Osteocyte (in vitro differentiated cells): ENCODE measurements at regions not wholly inside any gene's neighbourhood (a gene's known extent, or its start where the extent isn't known, plus 50 kb on each side); places are given as distances from the start of the nearest gene placed in this dataset.

ENCODE experiments used
- DNase-seq: peaks from one replicate; pipeline ENCODE4 v3.0.0; 2021; ENCODE audit warnings: mixed read lengths; ENCODE audit not compliant: unreplicated experiment; ENCODE audit errors: extremely low spot score
- H3K27ac Mint-ChIP-seq: one replicate; pipeline ENCODE4 v1.8.0; 2021; ENCODE audit warnings: mild to moderate bottlenecking, mixed read lengths; ENCODE audit not compliant: unreplicated experiment
- H3K27me3 Mint-ChIP-seq: one replicate; pipeline ENCODE4 v1.8.0; 2021; ENCODE audit warnings: mixed read lengths; ENCODE audit not compliant: unreplicated experiment
- H3K36me3 Mint-ChIP-seq: one replicate; pipeline ENCODE4 v1.8.0; 2021; ENCODE audit warnings: mixed read lengths; ENCODE audit not compliant: unreplicated experiment
- H3K4me1 Mint-ChIP-seq: one replicate; pipeline ENCODE4 v1.8.0; 2021; ENCODE audit warnings: mixed read lengths; ENCODE audit not compliant: unreplicated experiment
- H3K4me3 Mint-ChIP-seq: one replicate; pipeline ENCODE4 v1.8.0; 2021; ENCODE audit warnings: mild to moderate bottlenecking, moderate library complexity, mixed read lengths; ENCODE audit not compliant: unreplicated experiment
- H3K9me3 Mint-ChIP-seq: one replicate; pipeline ENCODE4 v1.8.0; 2021; ENCODE audit warnings: mixed read lengths; ENCODE audit not compliant: unreplicated experiment
- TF ChIP-seq, protein P1 (sequence below): fragments of 200-600 bp; sonication (generic); IDR thresholded peaks from 2 replicates; pipeline ENCODE4 v1.5.0; 2021; ENCODE audit warnings: antibody characterized with exemption, mild to moderate bottlenecking, moderate library complexity

DNA sequence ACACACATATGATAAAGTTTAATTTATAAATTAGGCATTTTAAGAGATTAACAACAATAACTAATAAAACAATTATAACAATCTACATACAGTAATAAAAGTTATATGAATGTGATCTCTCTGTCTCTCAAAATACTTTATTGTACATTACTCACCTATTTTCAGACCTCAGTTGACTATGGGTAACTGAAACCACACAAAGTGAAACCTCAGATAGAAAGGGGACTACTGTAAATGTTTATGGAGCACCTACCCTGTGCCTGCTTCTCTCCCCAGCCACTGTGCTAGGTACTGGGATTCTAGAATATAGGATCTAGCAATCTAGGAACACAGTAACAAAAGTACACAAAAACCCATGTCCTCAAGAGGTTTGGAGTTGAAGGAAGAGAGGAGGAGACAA is 63.4 kb upstream of the BTN3A2 start:
- no peak for DNase-seq
- H3K9me3 Mint-ChIP-seq = no peaks in the 10 kb centered on the region
- peaks cover 3% of the 10 kb centered on the region for H3K27me3 Mint-ChIP-seq
- peaks cover 14% of the 10 kb centered on the region for H3K4me1 Mint-ChIP-seq
- H3K27ac Mint-ChIP-seq = no peak overlapping the region
- TF ChIP-seq, protein P1, sequence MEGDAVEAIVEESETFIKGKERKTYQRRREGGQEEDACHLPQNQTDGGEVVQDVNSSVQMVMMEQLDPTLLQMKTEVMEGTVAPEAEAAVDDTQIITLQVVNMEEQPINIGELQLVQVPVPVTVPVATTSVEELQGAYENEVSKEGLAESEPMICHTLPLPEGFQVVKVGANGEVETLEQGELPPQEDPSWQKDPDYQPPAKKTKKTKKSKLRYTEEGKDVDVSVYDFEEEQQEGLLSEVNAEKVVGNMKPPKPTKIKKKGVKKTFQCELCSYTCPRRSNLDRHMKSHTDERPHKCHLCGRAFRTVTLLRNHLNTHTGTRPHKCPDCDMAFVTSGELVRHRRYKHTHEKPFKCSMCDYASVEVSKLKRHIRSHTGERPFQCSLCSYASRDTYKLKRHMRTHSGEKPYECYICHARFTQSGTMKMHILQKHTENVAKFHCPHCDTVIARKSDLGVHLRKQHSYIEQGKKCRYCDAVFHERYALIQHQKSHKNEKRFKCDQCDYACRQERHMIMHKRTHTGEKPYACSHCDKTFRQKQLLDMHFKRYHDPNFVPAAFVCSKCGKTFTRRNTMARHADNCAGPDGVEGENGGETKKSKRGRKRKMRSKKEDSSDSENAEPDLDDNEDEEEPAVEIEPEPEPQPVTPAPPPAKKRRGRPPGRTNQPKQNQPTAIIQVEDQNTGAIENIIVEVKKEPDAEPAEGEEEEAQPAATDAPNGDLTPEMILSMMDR = no peak
- H3K36me3 Mint-ChIP-seq = no peaks in the 10 kb centered on the region
- no peak overlapping the region for H3K4me3 Mint-ChIP-seq

GRCh38 chr6:26302941-26303559 is 61.9 kb upstream of the BTN3A2 start:
- peaks cover 11% of the 10 kb centered on the region for H3K4me1 Mint-ChIP-seq
- TF ChIP-seq, protein P1 = no peak
- H3K36me3 Mint-ChIP-seq = no peaks in the 10 kb centered on the region
- H3K9me3 Mint-ChIP-seq = no peaks in the 10 kb centered on the region
- no peak for DNase-seq
- peaks cover 3% of the 10 kb centered on the region for H3K27me3 Mint-ChIP-seq
- H3K27ac Mint-ChIP-seq = no peak overlapping the region
- no peak overlapping the region for H3K4me3 Mint-ChIP-seq

DNA sequence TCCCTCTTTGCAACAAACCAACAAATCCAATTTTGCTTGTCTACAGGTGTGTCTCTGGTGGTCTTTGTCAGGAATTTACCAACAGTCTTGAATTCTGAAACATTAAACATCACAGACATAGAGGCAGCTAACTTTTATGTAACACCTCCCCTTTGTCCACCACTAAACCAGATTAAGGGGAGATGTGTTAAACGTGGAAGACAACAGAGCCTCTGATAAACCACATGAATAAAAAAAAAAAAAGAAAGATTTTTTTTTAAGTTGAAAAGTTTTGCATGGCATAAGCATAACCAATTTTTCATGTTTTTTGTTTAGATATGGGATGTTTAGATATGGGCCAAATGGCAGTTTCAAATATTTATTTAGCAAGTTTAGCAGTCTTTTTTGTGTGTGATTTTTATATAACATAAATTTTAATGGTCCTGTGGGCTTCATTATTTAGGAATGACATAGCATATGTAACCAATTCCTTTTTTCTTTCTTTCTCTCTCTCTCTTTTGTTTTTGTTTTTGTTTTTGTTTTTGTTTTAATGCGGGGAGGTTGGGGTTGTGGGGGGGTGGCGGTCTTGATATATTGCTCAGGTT is 60.7 kb upstream of the BTN3A2 start:
- Mint-ChIP-seq H3K9me3 (no peaks in the 10 kb centered on the region), H3K27me3 (peaks cover 3% of the 10 kb centered on the region), H3K27ac (peak overlapping the region; percentile 95), H3K36me3 (no peaks in the 10 kb centered on the region), H3K4me3 (peak overlapping the region; percentile 80), H3K4me1 (peaks cover 11% of the 10 kb centered on the region)
- no peak for DNase-seq
- TF ChIP-seq, protein P1 = no peak

GRCh38 chr6:26304797-26305640 is 60.0 kb upstream of the BTN3A2 start:
- peak; percentile 89 for DNase-seq
- Mint-ChIP-seq H3K36me3 (no peaks in the 10 kb centered on the region), H3K4me1 (peaks cover 14% of the 10 kb centered on the region), H3K27me3 (peaks cover 3% of the 10 kb centered on the region), H3K4me3 (peak overlapping the region; percentile 80), H3K9me3 (no peaks in the 10 kb centered on the region), H3K27ac (peak overlapping the region; percentile 95)
- TF ChIP-seq, protein P1 = no peak

DNA sequence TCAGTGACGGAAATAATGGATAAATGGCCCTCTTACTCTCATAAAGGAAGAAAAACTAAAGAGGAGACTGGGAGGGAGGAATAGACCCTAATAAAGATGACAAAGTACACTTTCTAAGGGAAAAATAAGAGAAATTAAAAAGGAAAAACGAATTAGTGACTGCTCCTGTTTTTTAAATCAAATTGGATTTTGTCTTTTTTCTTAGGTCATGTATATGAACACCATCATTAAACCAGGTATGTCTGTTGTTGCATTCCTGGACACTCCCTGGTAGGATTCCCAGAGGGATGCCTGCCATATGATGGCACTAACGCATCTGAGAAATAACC is 59.4 kb upstream of the BTN3A2 start:
- peak overlapping the region; percentile 95 for H3K27ac Mint-ChIP-seq

More for the DNA sequence above, 59.4 kb upstream of the BTN3A2 start:
- DNase-seq = no peak
- TF ChIP-seq, protein P1 = no peak
- H3K4me1 Mint-ChIP-seq = peaks cover 16% of the 10 kb centered on the region
- peak overlapping the region; percentile 80 for H3K4me3 Mint-ChIP-seq
- peaks cover under 1% of the 10 kb centered on the region for H3K27me3 Mint-ChIP-seq
- no peaks in the 10 kb centered on the region for H3K36me3 Mint-ChIP-seq
- no peaks in the 10 kb centered on the region for H3K9me3 Mint-ChIP-seq
